Endometrium (tissue), 2 donors: ENCODE measurements at regions not wholly inside any gene's neighbourhood (a gene's known extent, or its start where the extent isn't known, plus 50 kb on each side); places are given as distances from the start of the nearest gene placed in this dataset.

ENCODE experiments used
- FAIRE-seq: peaks from 2 replicates; lab custom pipeline; 2012; peaks lifted over from hg19 to GRCh38; lab: Jason Lieb, UNC
- donor health status: control.
- donor health status: control.

GRCh38 chr9:129326061-129327005 is 148.3 kb upstream of the IER5L start:
- no peak for FAIRE-seq

- FAIRE-seq = no peak
These were observed 146.9 kb upstream of the IER5L start for GRCh38 chr9:129324808-129325502.

- FAIRE-seq = no peak
These were observed 146.0 kb upstream of the IER5L start for GRCh38 chr9:129323999-129324553.

GRCh38 chr9:129323376-129323998 is 145.4 kb upstream of the IER5L start:
- no peak for FAIRE-seq

GRCh38 chr9:129322641-129323375 is 144.7 kb upstream of the IER5L start:
- FAIRE-seq = no peak

GRCh38 chr9:129322022-129322621 is 144.1 kb upstream of the IER5L start:
- no peak for FAIRE-seq

GRCh38 chr9:129321286-129322021 is 143.4 kb upstream of the IER5L start:
- FAIRE-seq = no peak

- peak; percentile 91 for FAIRE-seq
These were observed 142.7 kb upstream of the IER5L start for GRCh38 chr9:129320575-129321285.

- no peak for FAIRE-seq
These were observed 141.9 kb upstream of the IER5L start for GRCh38 chr9:129319938-129320481.

- FAIRE-seq = no peak
These were observed 141.2 kb upstream of the IER5L start for GRCh38 chr9:129319076-129319937.

- FAIRE-seq = no peak
These were observed 140.3 kb upstream of the IER5L start for GRCh38 chr9:129318121-129319075.

- no peak for FAIRE-seq
These were observed 139.3 kb upstream of the IER5L start for GRCh38 chr9:129317179-129318011.

- no peak for FAIRE-seq
These were observed 138.4 kb upstream of the IER5L start for GRCh38 chr9:129316281-129317030.

- FAIRE-seq = no peak
These were observed 135.4 kb upstream of the IER5L start for GRCh38 chr9:129313331-129313955.
